OCI-LY7 (cell line): ENCODE measurements at regions not wholly inside any gene's neighbourhood (a gene's known extent, or its start where the extent isn't known, plus 50 kb on each side); places are given as distances from the start of the nearest gene placed in this dataset.

Experiments used
- BruUV-seq: library from RNA; stranded (reverse); fragments of 400-500 nt; replicated peaks from 2 replicates; lab custom pipeline; 2021; lab: Mats Ljungman, UMichigan
- CTCF ChIA-PET: fragments of 300-600 bp; sonication (Branson Sonifier 250); formaldehyde crosslinking; loops from one replicate; lab custom pipeline; 2022; ENCODE audit warnings: antibody characterized with exemption; ENCODE audit not compliant: unreplicated experiment; lab: Charles Lee
- POLR2A ChIA-PET: fragments of 300-600 bp; sonication (Branson Sonifier 250); formaldehyde crosslinking; loops from one replicate; lab custom pipeline; 2022; ENCODE audit warnings: antibody characterized with exemption; lab: Charles Lee
- DNase-seq: peaks from one replicate; pipeline ENCODE4 v3.0.0-alpha.2; 2015; ENCODE audit warnings: low spot score
- H2AFZ ChIP-seq: fragments of 200-600 bp; sonication (generic), shearing (Covaris generic); 2 replicates; pipeline ENCODE4 v1.6.1; 2014; ENCODE audit warnings: mild to moderate bottlenecking, antibody characterized with exemption, low read length, moderate library complexity
- H3K27ac ChIP-seq: fragments of 200-600 bp; sonication (generic); 2 replicates; pipeline ENCODE4 v1.5.1; 2014; ENCODE audit warnings: mixed run types, low read depth, mild to moderate bottlenecking, moderate library complexity, low read length, inconsistent platforms; ENCODE audit not compliant: poor library complexity, severe bottlenecking
- H3K36me3 ChIP-seq: fragments of 200-600 bp; sonication (generic); 2 replicates; pipeline ENCODE4 v1.6.1; 2014; ENCODE audit warnings: mild to moderate bottlenecking, antibody characterized with exemption, low read length, moderate library complexity, mixed read lengths; ENCODE audit not compliant: insufficient read depth
- H3K4me1 ChIP-seq: fragments of 200-600 bp; sonication (generic); 2 replicates; pipeline ENCODE4 v1.5.1; 2014; ENCODE audit warnings: mild to moderate bottlenecking, low read length; ENCODE audit not compliant: insufficient read depth, poor library complexity, severe bottlenecking
- H3K4me2 ChIP-seq: fragments of 200-600 bp; sonication (generic); 2 replicates; pipeline ENCODE4 v1.6.1; 2014; ENCODE audit warnings: mild to moderate bottlenecking, low read length
- H3K4me3 ChIP-seq: fragments of 200-600 bp; sonication (generic); 2 replicates; pipeline ENCODE4 v1.5.1; 2014; ENCODE audit warnings: mild to moderate bottlenecking, low read depth, low read length; ENCODE audit not compliant: poor library complexity, severe bottlenecking
- H3K79me2 ChIP-seq: fragments of 200-600 bp; sonication (generic); 2 replicates; pipeline ENCODE4 v1.6.1; 2016; ENCODE audit warnings: low read depth, mild to moderate bottlenecking, low read length, moderate library complexity, mixed read lengths; ENCODE audit not compliant: insufficient read depth
- H3K9me2 ChIP-seq: fragments of 200-600 bp; sonication (generic); 2 replicates; pipeline ENCODE4 v1.6.1; 2016; ENCODE audit warnings: mild to moderate bottlenecking, low read length, mixed read lengths; ENCODE audit not compliant: insufficient read depth
- H3K9me3 ChIP-seq: fragments of 200-600 bp; sonication (generic); 2 replicates; pipeline ENCODE4 v1.6.1; 2014; ENCODE audit warnings: mild to moderate bottlenecking, mixed run types, low read length, mixed read lengths
- H4K20me1 ChIP-seq: fragments of 200-600 bp; sonication (generic); 2 replicates; pipeline ENCODE4 v1.6.1; 2014; ENCODE audit warnings: mild to moderate bottlenecking, antibody characterized with exemption, low read length, moderate library complexity, mixed read lengths; ENCODE audit not compliant: insufficient read depth
- CTCF ChIP-seq: fragments of 200-600 bp; sonication (generic); conservative IDR thresholded peaks from 2 replicates; pipeline ENCODE4 v1.5.1; 2014; ENCODE audit warnings: mild to moderate bottlenecking, antibody characterized with exemption, low read length, moderate library complexity, mixed read lengths
- EZH2phosphoT487 ChIP-seq: fragments of 200-600 bp; sonication (generic); IDR thresholded peaks from 2 replicates; pipeline ENCODE4 v1.6.1; 2018; ENCODE audit warnings: low read depth, borderline replicate concordance, mild to moderate bottlenecking, mixed run types, antibody characterized with exemption, low read length, moderate library complexity, mixed read lengths
- intact Hi-C: fragments of 100-400 bp; cut with micrococcal nuclease; formaldehyde crosslinking; loops from one replicate; pipeline ENCODE4 v1.10.0; 2022; ENCODE audit not compliant: unreplicated experiment

GRCh38 chr3:44030687-44031305, 210.9 kb upstream of the TOPAZ1 start:
- BruUV-seq = no TSS peak
- H3K79me2 ChIP-seq = no peaks in the 10 kb centered on the region
- POLR2A ChIA-PET = no interaction called here
- H3K4me2 ChIP-seq = no peak overlapping the region
- no peak for TF ChIP-seq EZH2phosphoT487
- TF ChIP-seq CTCF = no peak
- no peak overlapping the region for H3K27ac ChIP-seq
- no peaks in the 10 kb centered on the region for H3K9me3 ChIP-seq
- H3K9me2 ChIP-seq = no peaks in the 10 kb centered on the region
- no peak overlapping the region for H2AFZ ChIP-seq
- intact Hi-C loops = no loop called here
- DNase-seq = no peak
- H3K36me3 ChIP-seq = no peaks in the 10 kb centered on the region; the same call in 1 of the 2 replicates
- H4K20me1 ChIP-seq = no peaks in the 10 kb centered on the region
- H3K4me3 ChIP-seq = no peak overlapping the region
- CTCF ChIA-PET = no interaction called here
- no peaks in the 10 kb centered on the region for H3K4me1 ChIP-seq

GRCh38 chr3:44031387-44032380, 210.0 kb upstream of the TOPAZ1 start:
- H3K9me2 ChIP-seq = no peaks in the 10 kb centered on the region
- H3K4me2 ChIP-seq = no peak overlapping the region
- CTCF ChIA-PET = no interaction called here
- no TSS peak for BruUV-seq
- H4K20me1 ChIP-seq = no peaks in the 10 kb centered on the region
- no peak for DNase-seq
- H3K4me3 ChIP-seq = no peak overlapping the region
- H3K36me3 ChIP-seq = no peaks in the 10 kb centered on the region; the same call in 1 of the 2 replicates
- intact Hi-C loops = no loop called here
- H3K79me2 ChIP-seq = no peaks in the 10 kb centered on the region
- POLR2A ChIA-PET = no interaction called here
- no peak overlapping the region for H3K27ac ChIP-seq
- no peak overlapping the region for H2AFZ ChIP-seq
- TF ChIP-seq EZH2phosphoT487 (no peak), CTCF (no peak)
- H3K9me3 ChIP-seq = no peaks in the 10 kb centered on the region
- H3K4me1 ChIP-seq = no peaks in the 10 kb centered on the region

GRCh38 chr3:44032487-44032886, 209.2 kb upstream of the TOPAZ1 start:
- intact Hi-C loops = no loop called here

More at GRCh38 chr3:44032487-44032886, 209.2 kb upstream of the TOPAZ1 start:
- Histone ChIP-seq H2AFZ (no peak overlapping the region), H4K20me1 (no peaks in the 10 kb centered on the region), H3K4me2 (no peak overlapping the region), H3K4me3 (no peak overlapping the region), H3K9me2 (no peaks in the 10 kb centered on the region), H3K4me1 (no peaks in the 10 kb centered on the region), H3K9me3 (no peaks in the 10 kb centered on the region), H3K36me3 (no peaks in the 10 kb centered on the region; the same call in 1 of the 2 replicates), H3K79me2 (no peaks in the 10 kb centered on the region), H3K27ac (no peak overlapping the region)
- TF ChIP-seq CTCF (no peak), EZH2phosphoT487 (no peak)
- no peak for DNase-seq
- POLR2A ChIA-PET = no interaction called here
- CTCF ChIA-PET = no interaction called here
- BruUV-seq = no TSS peak
